NCI-H510A (cell line): ENCODE measurements at regions not wholly inside any gene's neighbourhood (a gene's known extent, or its start where the extent isn't known, plus 50 kb on each side); places are given as distances from the start of the nearest gene placed in this dataset.
"Not testable (repeated sequence)": the region's sequence is repeated elsewhere in the genome, so short reads cannot be mapped to it uniquely, and the experiment has no call there.

ENCODE experiments used
- DNase-seq: peaks from one replicate; lab custom pipeline; 2025; lab: John Stamatoyannopoulos, UW

GRCh38 chr1:193919827-193920226 lies 733.4 kb upstream of the B3GALT2 start:
- no peak for DNase-seq

- no peak for DNase-seq
Measured at GRCh38 chr1:193916452-193916851, 730.0 kb upstream of the B3GALT2 start.

GRCh38 chr1:193914871-193915270 lies 728.5 kb upstream of the B3GALT2 start:
- DNase-seq: no peak

- DNase-seq: no peak
Measured at GRCh38 chr1:193909406-193910082, 723.1 kb upstream of the B3GALT2 start.

- no peak for DNase-seq
Measured at GRCh38 chr1:193905288-193906085, 719.1 kb upstream of the B3GALT2 start.

- DNase-seq: no peak
Measured at GRCh38 chr1:193891788-193892187, 705.4 kb upstream of the B3GALT2 start.

GRCh38 chr1:193890935-193891334 lies 704.5 kb upstream of the B3GALT2 start:
- DNase-seq: no peak

- no peak for DNase-seq
Measured at GRCh38 chr1:193884848-193885558, 698.6 kb upstream of the B3GALT2 start.

- DNase-seq: not testable (repeated sequence)
Measured at GRCh38 chr1:193877920-193878319, 691.5 kb upstream of the B3GALT2 start.

GRCh38 chr1:193868425-193868824 lies 682.0 kb upstream of the B3GALT2 start:
- DNase-seq: no peak

- no peak for DNase-seq
Measured at GRCh38 chr1:193856261-193856660, 669.8 kb upstream of the B3GALT2 start.

- DNase-seq: no peak
Measured at GRCh38 chr1:193850745-193851144, 664.3 kb upstream of the B3GALT2 start.

- no peak for DNase-seq
Measured at GRCh38 chr1:193846876-193847604, 660.6 kb upstream of the B3GALT2 start.

GRCh38 chr1:193846411-193846810 lies 660.0 kb upstream of the B3GALT2 start:
- DNase-seq: no peak

- DNase-seq: no peak
Measured at GRCh38 chr1:193841857-193842256, 655.4 kb upstream of the B3GALT2 start.

- DNase-seq: no peak
Measured at GRCh38 chr1:193831465-193831864, 645.1 kb upstream of the B3GALT2 start.

GRCh38 chr1:193827516-193827915 lies 641.1 kb upstream of the B3GALT2 start:
- DNase-seq: no peak

- DNase-seq: no peak
Measured at GRCh38 chr1:193819376-193819775, 633.0 kb upstream of the B3GALT2 start.

GRCh38 chr1:193807208-193807607 lies 620.8 kb upstream of the B3GALT2 start:
- no peak for DNase-seq

GRCh38 chr1:193806079-193807048 lies 620.0 kb upstream of the B3GALT2 start:
- no peak for DNase-seq
